HepG2 (cell line): ENCODE measurements at regions not wholly inside any gene's neighbourhood (a gene's known extent, or its start where the extent isn't known, plus 50 kb on each side); places are given as distances from the start of the nearest gene placed in this dataset.

Experiments
- CBX1 ChIP-seq: IDR thresholded peaks from one replicate; pipeline ENCODE4 v1.6.1; 2016; ENCODE audit warnings: antibody characterized with exemption, low read depth
- CTCF ChIP-seq: sonication (generic); formaldehyde crosslinking; IDR thresholded peaks from 2 replicates; pipeline ENCODE4 v1.5.0; 2020; ENCODE audit warnings: mild to moderate bottlenecking, missing genetic modification reagents, moderate library complexity
- EED ChIP-seq: sonication (generic); formaldehyde crosslinking; IDR thresholded peaks from 2 replicates; pipeline ENCODE4 v1.5.0; 2020; ENCODE audit warnings: mild to moderate bottlenecking, missing genetic modification reagents
- ELK4 ChIP-seq: sonication (generic); formaldehyde crosslinking; IDR thresholded peaks from 2 replicates; pipeline ENCODE4 v1.9.0; 2021; ENCODE audit warnings: missing genetic modification reagents, borderline replicate concordance
- GABPB1 ChIP-seq: IDR thresholded peaks from 2 replicates; pipeline ENCODE4 v1.6.1; 2016; ENCODE audit warnings: mild to moderate bottlenecking, missing genetic modification reagents, moderate library complexity, missing compliant biosample characterization
- HNRNPUL1 ChIP-seq: fragments of 200-400 bp; formaldehyde crosslinking; IDR thresholded peaks from 2 replicates; pipeline ENCODE4 v1.6.1; 2017; ENCODE audit warnings: low read depth, mild to moderate bottlenecking, low read length, moderate library complexity
- MYC ChIP-seq: sonication (generic); formaldehyde crosslinking; IDR thresholded peaks from 2 replicates; pipeline ENCODE4 v1.9.0; 2021; ENCODE audit warnings: missing genetic modification reagents, borderline replicate concordance
- POLR2A ChIP-seq, 2 experiments: IDR thresholded peaks; 2 replicates each; pipeline ENCODE4 v1.6.1; 2011; ENCODE audit warnings: low read depth in 2 of 2, low read length in 2 of 2, mild to moderate bottlenecking in 1 of 2, moderate library complexity in 1 of 2; ENCODE audit not compliant: insufficient read depth in 1 of 2
- PRPF4 ChIP-seq: fragments of 200-400 bp; formaldehyde crosslinking; IDR thresholded peaks from 2 replicates; pipeline ENCODE4 v1.6.1; 2016; ENCODE audit warnings: low read length, low read depth; ENCODE audit not compliant: poor library complexity, severe bottlenecking
- REXO4 ChIP-seq: sonication (generic); formaldehyde crosslinking; IDR thresholded peaks from 2 replicates; pipeline ENCODE4 v1.8.0; 2022; ENCODE audit warnings: missing genetic modification reagents, mild to moderate bottlenecking, borderline replicate concordance
- SOX6 ChIP-seq, 2 experiments: fragments of 450-650 bp in 1 of 2; sonication (generic) in 1 of 2; formaldehyde crosslinking in 1 of 2; IDR thresholded peaks; 2 replicates each; pipeline versions ENCODE4 v1.4.0 to v1.6.1; 2017 to 2020; ENCODE audit warnings: antibody characterized with exemption in 1 of 2, mild to moderate bottlenecking in 1 of 2, missing genetic modification reagents in 1 of 2
- ZNF281 ChIP-seq: sonication (generic); formaldehyde crosslinking; IDR thresholded peaks from 2 replicates; pipeline ENCODE4 v1.4.0; 2020; ENCODE audit warnings: missing genetic modification reagents, borderline replicate concordance

GRCh38 chr1:69195136-69195535, 372.6 kb upstream of the LRRC7 start:
- TF ChIP-seq SOX6 (IDR thresholded peaks at IDR 0.05) (no peak), SOX6 (CRISPR knock-in tag; IDR thresholded peaks at IDR 0.05) (no peak), ELK4 (no peak), CTCF (CRISPR knock-in tag) (no peak), HNRNPUL1 (no peak), EED (no peak), MYC (no peak), GABPB1 (CRISPR knock-in tag) (no peak), POLR2A (IDR thresholded peaks at IDR 0.05; ENCODE audit: insufficient read depth in 1 of 2, low read depth in 2 of 2, low read length in 2 of 2) (no peak), PRPF4 (no peak), CBX1 (no peak), ZNF281 (no peak), REXO4 (no peak)
